HEK293 (cell line): ENCODE measurements at regions not wholly inside any gene's neighbourhood (a gene's known extent, or its start where the extent isn't known, plus 50 kb on each side); places are given as distances from the start of the nearest gene placed in this dataset.

Source experiments
- CTCF ChIA-PET: fragments of 350-600 bp; formaldehyde crosslinking; extraction: SDS; loops from one replicate; lab custom pipeline; 2021; ENCODE audit warnings: antibody characterized with exemption; lab: Yijun Ruan, JAX
- POLR2A ChIA-PET: fragments of 300-600 bp; formaldehyde crosslinking; extraction: SDS; loops from one replicate; lab custom pipeline; 2020; ENCODE audit warnings: antibody characterized with exemption, inconsistent platforms; lab: Yijun Ruan, JAX
- H3K27ac ChIP-seq: fragments of 200-500 bp; sonication (Bioruptor generic); 2 replicates; pipeline ENCODE4 v1.5.1; 2014; ENCODE audit warnings: low read depth, low read length, control low read depth, inconsistent platforms; ENCODE audit errors: extremely low read depth
- H3K36me3 ChIP-seq, 2 experiments: fragments of 200-500 bp in 1 of 2; sonication (Bioruptor generic) in 1 of 2; 1 replicate in 1 of 2; 2 replicates in 1 of 2; pipeline ENCODE4 v1.5.1; 2014 to 2017; ENCODE audit warnings: inconsistent platforms in 2 of 2, low read length in 2 of 2; ENCODE audit not compliant: control insufficient read depth in 2 of 2, insufficient read depth in 1 of 2
- H3K4me1 ChIP-seq: fragments of 200-500 bp; sonication (Bioruptor generic); 2 replicates; pipeline ENCODE4 v1.5.1; 2014; ENCODE audit warnings: mild to moderate bottlenecking, low read length, inconsistent platforms; ENCODE audit not compliant: control insufficient read depth, insufficient read depth
- H3K4me3 ChIP-seq: 2 replicates; pipeline ENCODE4 v1.5.1; 2011; ENCODE audit warnings: low read depth, mild to moderate bottlenecking, control low read depth, low read length, moderate library complexity
- H3K9me3 ChIP-seq: fragments of 200-500 bp; sonication (Bioruptor generic); 2 replicates; pipeline ENCODE4 v1.5.1; 2014; ENCODE audit warnings: low read depth, low read length, inconsistent platforms; ENCODE audit not compliant: control insufficient read depth, insufficient read depth
- GLI4 ChIP-seq: fragments of 450-650 bp; formaldehyde crosslinking; IDR thresholded peaks from 2 replicates; pipeline ENCODE4 v1.5.1; 2016; ENCODE audit warnings: missing biosample characterization, missing genetic modification characterization
- IKZF3 ChIP-seq: fragments of 450-650 bp; IDR thresholded peaks from 2 replicates; pipeline ENCODE4 v1.5.0; 2018; ENCODE audit warnings: missing biosample characterization, mild to moderate bottlenecking, missing genetic modification characterization, moderate library complexity
- KLF8 ChIP-seq: fragments of 450-650 bp; formaldehyde crosslinking; IDR thresholded peaks from 2 replicates; pipeline ENCODE4 v1.5.1; 2016; ENCODE audit warnings: missing biosample characterization, missing genetic modification characterization
- PRDM10 ChIP-seq: fragments of 450-650 bp; formaldehyde crosslinking; IDR thresholded peaks from 2 replicates; pipeline ENCODE4 v1.5.1; 2016; ENCODE audit warnings: missing biosample characterization, missing genetic modification characterization
- RBAK ChIP-seq: fragments of 450-650 bp; formaldehyde crosslinking; IDR thresholded peaks from 2 replicates; pipeline ENCODE4 v1.5.1; 2016; ENCODE audit warnings: missing biosample characterization, missing genetic modification characterization
- SCRT1 ChIP-seq: fragments of 450-650 bp; formaldehyde crosslinking; IDR thresholded peaks from 2 replicates; pipeline ENCODE4 v1.5.1; 2016; ENCODE audit warnings: missing biosample characterization, missing genetic modification characterization, borderline replicate concordance
- SCRT2 ChIP-seq: fragments of 450-650 bp; formaldehyde crosslinking; IDR thresholded peaks from 2 replicates; pipeline ENCODE4 v1.5.1; 2016; ENCODE audit warnings: missing biosample characterization, missing genetic modification characterization
- SETDB1 ChIP-seq: IDR thresholded peaks from one replicate; pipeline ENCODE4 v1.6.1; 2017; ENCODE audit warnings: mild to moderate bottlenecking, low read length, moderate library complexity, mixed read lengths; ENCODE audit not compliant: insufficient read length
- ZBTB1 ChIP-seq: fragments of 450-650 bp; formaldehyde crosslinking; IDR thresholded peaks from 2 replicates; pipeline ENCODE4 v1.5.1; 2016; ENCODE audit warnings: missing biosample characterization, missing genetic modification characterization
- ZFHX2 ChIP-seq: fragments of 450-650 bp; formaldehyde crosslinking; conservative IDR thresholded peaks from 2 replicates; pipeline ENCODE4 v1.5.1; 2016; ENCODE audit warnings: missing biosample characterization, missing genetic modification characterization
- ZNF121 ChIP-seq: fragments of 450-650 bp; formaldehyde crosslinking; IDR thresholded peaks from 2 replicates; pipeline ENCODE4 v1.5.1; 2016; ENCODE audit warnings: missing biosample characterization, missing genetic modification characterization
- ZNF132 ChIP-seq: fragments of 450-650 bp; formaldehyde crosslinking; IDR thresholded peaks from 2 replicates; pipeline ENCODE4 v1.5.1; 2017; ENCODE audit warnings: missing biosample characterization, missing genetic modification characterization, borderline replicate concordance
- ZNF133 ChIP-seq: fragments of 450-650 bp; formaldehyde crosslinking; IDR thresholded peaks from 2 replicates; pipeline ENCODE4 v1.5.1; 2016; ENCODE audit warnings: missing biosample characterization, missing genetic modification characterization
- ZNF155 ChIP-seq: fragments of 450-650 bp; formaldehyde crosslinking; IDR thresholded peaks from 2 replicates; pipeline ENCODE4 v1.5.1; 2016; ENCODE audit warnings: missing biosample characterization, missing genetic modification characterization
- ZNF423 ChIP-seq: fragments of 450-650 bp; formaldehyde crosslinking; IDR thresholded peaks from 2 replicates; pipeline ENCODE4 v1.5.1; 2016; ENCODE audit warnings: missing biosample characterization, missing genetic modification characterization
- ZNF426 ChIP-seq: fragments of 450-650 bp; formaldehyde crosslinking; IDR thresholded peaks from 2 replicates; pipeline ENCODE4 v1.5.1; 2017; ENCODE audit warnings: missing biosample characterization, missing genetic modification characterization, mild to moderate bottlenecking, inconsistent platforms, moderate library complexity
- ZNF449 ChIP-seq: fragments of 450-650 bp; formaldehyde crosslinking; IDR thresholded peaks from 2 replicates; pipeline ENCODE4 v1.5.1; 2017; ENCODE audit warnings: missing biosample characterization, mild to moderate bottlenecking, missing genetic modification characterization, moderate library complexity
- ZNF48 ChIP-seq: fragments of 450-650 bp; formaldehyde crosslinking; IDR thresholded peaks from 2 replicates; pipeline ENCODE4 v1.5.1; 2016; ENCODE audit warnings: missing biosample characterization, missing genetic modification characterization
- ZNF529 ChIP-seq: fragments of 450-650 bp; formaldehyde crosslinking; IDR thresholded peaks from 2 replicates; pipeline ENCODE4 v1.5.1; 2017; ENCODE audit warnings: missing genetic modification characterization, missing biosample characterization; ENCODE audit not compliant: insufficient replicate concordance
- ZNF596 ChIP-seq: fragments of 450-650 bp; IDR thresholded peaks from 2 replicates; pipeline ENCODE4 v1.5.0; 2018; ENCODE audit warnings: missing biosample characterization, mild to moderate bottlenecking, missing genetic modification characterization, moderate library complexity
- ZNF610 ChIP-seq: fragments of 450-650 bp; formaldehyde crosslinking; IDR thresholded peaks from 2 replicates; pipeline ENCODE4 v1.5.1; 2016; ENCODE audit warnings: missing biosample characterization, missing genetic modification characterization, borderline replicate concordance
- ZNF747 ChIP-seq: fragments of 450-650 bp; formaldehyde crosslinking; IDR thresholded peaks from 2 replicates; pipeline ENCODE4 v1.5.1; 2016; ENCODE audit warnings: missing biosample characterization, missing genetic modification characterization
- ZNF830 ChIP-seq: fragments of 450-650 bp; IDR thresholded peaks from 2 replicates; pipeline ENCODE4 v1.5.0; 2018; ENCODE audit warnings: missing biosample characterization, missing genetic modification characterization, low read depth, mild to moderate bottlenecking, moderate library complexity
- ZNF837 ChIP-seq: fragments of 450-650 bp; formaldehyde crosslinking; IDR thresholded peaks from 2 replicates; pipeline ENCODE4 v1.5.1; 2016; ENCODE audit warnings: missing biosample characterization, missing genetic modification characterization
- TF ChIP-seq, protein P1 (sequence below): fragments of 450-650 bp; formaldehyde crosslinking; IDR thresholded peaks from 2 replicates; pipeline ENCODE4 v1.5.1; 2017; ENCODE audit warnings: missing biosample characterization, missing genetic modification characterization
- TF ChIP-seq, protein P2 (sequence below): fragments of 450-650 bp; formaldehyde crosslinking; IDR thresholded peaks from 2 replicates; pipeline ENCODE4 v1.5.1; 2017; ENCODE audit warnings: missing biosample characterization, missing genetic modification characterization
- TF ChIP-seq, protein P3 (sequence below): fragments of 450-650 bp; formaldehyde crosslinking; IDR thresholded peaks from 2 replicates; pipeline ENCODE4 v1.5.1; 2016; ENCODE audit warnings: missing biosample characterization, missing genetic modification characterization

- no peak for TF ChIP-seq ZBTB1 (tag by site-specific recombination)
- TF ChIP-seq ZNF596 (tag by site-specific recombination) = no peak
- TF ChIP-seq GLI4 = no peak
- no peak for TF ChIP-seq PRDM10
- no peak for TF ChIP-seq ZNF121 (tag by site-specific recombination)
- no peak for TF ChIP-seq SETDB1
- TF ChIP-seq ZNF610 (tag by site-specific recombination) = no peak
- no peak for TF ChIP-seq ZFHX2
- TF ChIP-seq ZNF529 (tag by site-specific recombination) = no peak
- TF ChIP-seq ZNF48 = no peak
- no peak for TF ChIP-seq ZNF155
- TF ChIP-seq, protein P1, sequence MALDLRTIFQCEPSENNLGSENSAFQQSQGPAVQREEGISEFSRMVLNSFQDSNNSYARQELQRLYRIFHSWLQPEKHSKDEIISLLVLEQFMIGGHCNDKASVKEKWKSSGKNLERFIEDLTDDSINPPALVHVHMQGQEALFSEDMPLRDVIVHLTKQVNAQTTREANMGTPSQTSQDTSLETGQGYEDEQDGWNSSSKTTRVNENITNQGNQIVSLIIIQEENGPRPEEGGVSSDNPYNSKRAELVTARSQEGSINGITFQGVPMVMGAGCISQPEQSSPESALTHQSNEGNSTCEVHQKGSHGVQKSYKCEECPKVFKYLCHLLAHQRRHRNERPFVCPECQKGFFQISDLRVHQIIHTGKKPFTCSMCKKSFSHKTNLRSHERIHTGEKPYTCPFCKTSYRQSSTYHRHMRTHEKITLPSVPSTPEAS (tag by site-specific recombination) = no peak
- no peak for TF ChIP-seq ZNF830 (tag by site-specific recombination)
- TF ChIP-seq IKZF3 (tag by site-specific recombination) = no peak
- TF ChIP-seq RBAK (tag by site-specific recombination) = no peak
- TF ChIP-seq ZNF423 (tag by site-specific recombination) = no peak
- TF ChIP-seq ZNF747 (tag by site-specific recombination) = no peak
- TF ChIP-seq ZNF132 (tag by site-specific recombination) = no peak
- no peak for TF ChIP-seq SCRT1 (tag by site-specific recombination)
- Histone ChIP-seq H3K9me3 (no peaks in the 10 kb centered on the region), H3K4me3 (no peak overlapping the region), H3K4me1 (no peaks in the 10 kb centered on the region), H3K36me3 (no peaks in the 10 kb centered on the region), H3K27ac (no peak overlapping the region)
- ChIA-PET CTCF (interaction anchor here (0.6 to 4.8 kb wide), 16 partner anchors 11 to 351 kb away, joined by 3 to 41 read pairs (median 4); no protein-coding TSS in a partner anchor), POLR2A (no interaction called here)
Observed at GRCh38 chr2:71800106-71800809, 346.9 kb downstream of the DYSF start.

- ChIA-PET CTCF (interaction anchor here (0.5 to 4.8 kb wide), 21 partner anchors 12 to 450 kb away, joined by 3 to 41 read pairs (median 4); no protein-coding TSS in a partner anchor), POLR2A (no interaction called here)
- Histone ChIP-seq H3K27ac (no peak overlapping the region), H3K4me3 (no peak overlapping the region), H3K4me1 (no peaks in the 10 kb centered on the region), H3K9me3 (no peaks in the 10 kb centered on the region), H3K36me3 (no peaks in the 10 kb centered on the region)
- TF ChIP-seq ZNF155 = no peak
- TF ChIP-seq ZNF426 = no peak
- no peak for TF ChIP-seq ZNF133
- TF ChIP-seq, protein P2, sequence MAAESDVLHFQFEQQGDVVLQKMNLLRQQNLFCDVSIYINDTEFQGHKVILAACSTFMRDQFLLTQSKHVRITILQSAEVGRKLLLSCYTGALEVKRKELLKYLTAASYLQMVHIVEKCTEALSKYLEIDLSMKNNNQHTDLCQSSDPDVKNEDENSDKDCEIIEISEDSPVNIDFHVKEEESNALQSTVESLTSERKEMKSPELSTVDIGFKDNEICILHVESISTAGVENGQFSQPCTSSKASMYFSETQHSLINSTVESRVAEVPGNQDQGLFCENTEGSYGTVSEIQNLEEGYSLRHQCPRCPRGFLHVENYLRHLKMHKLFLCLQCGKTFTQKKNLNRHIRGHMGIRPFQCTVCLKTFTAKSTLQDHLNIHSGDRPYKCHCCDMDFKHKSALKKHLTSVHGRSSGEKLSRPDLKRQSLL (tag by site-specific recombination) = no peak
- TF ChIP-seq GLI4 = no peak
- no peak for TF ChIP-seq SCRT2 (tag by site-specific recombination)
- TF ChIP-seq ZNF449 (tag by site-specific recombination) = no peak
- no peak for TF ChIP-seq ZNF837 (tag by site-specific recombination)
- TF ChIP-seq KLF8 = no peak
- TF ChIP-seq, protein P3, sequence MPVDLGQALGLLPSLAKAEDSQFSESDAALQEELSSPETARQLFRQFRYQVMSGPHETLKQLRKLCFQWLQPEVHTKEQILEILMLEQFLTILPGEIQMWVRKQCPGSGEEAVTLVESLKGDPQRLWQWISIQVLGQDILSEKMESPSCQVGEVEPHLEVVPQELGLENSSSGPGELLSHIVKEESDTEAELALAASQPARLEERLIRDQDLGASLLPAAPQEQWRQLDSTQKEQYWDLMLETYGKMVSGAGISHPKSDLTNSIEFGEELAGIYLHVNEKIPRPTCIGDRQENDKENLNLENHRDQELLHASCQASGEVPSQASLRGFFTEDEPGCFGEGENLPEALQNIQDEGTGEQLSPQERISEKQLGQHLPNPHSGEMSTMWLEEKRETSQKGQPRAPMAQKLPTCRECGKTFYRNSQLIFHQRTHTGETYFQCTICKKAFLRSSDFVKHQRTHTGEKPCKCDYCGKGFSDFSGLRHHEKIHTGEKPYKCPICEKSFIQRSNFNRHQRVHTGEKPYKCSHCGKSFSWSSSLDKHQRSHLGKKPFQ (tag by site-specific recombination) = no peak
Observed at GRCh38 chr2:71799013-71799575, 345.7 kb downstream of the DYSF start.
